Neural cell (in vitro differentiated cells): ENCODE measurements at regions not wholly inside any gene's neighbourhood (a gene's known extent, or its start where the extent isn't known, plus 50 kb on each side); places are given as distances from the start of the nearest gene placed in this dataset.

Experiments used
- H2AFZ ChIP-seq: fragments of 200-600, 300-800 bp; sonication (generic), shearing (Covaris generic); 2 replicates; pipeline ENCODE4 v1.6.0; 2014; ENCODE audit warnings: low read depth, mild to moderate bottlenecking, antibody characterized with exemption, low read length, moderate library complexity
- H3F3A ChIP-seq: fragments of 200-600 bp; shearing (Covaris generic); 2 replicates; pipeline ENCODE4 v1.6.1; 2016; ENCODE audit warnings: mild to moderate bottlenecking, moderate library complexity, mixed read lengths, antibody characterized with exemption, low read length; ENCODE audit not compliant: insufficient read depth, poor library complexity, severe bottlenecking
- H3K27ac ChIP-seq: fragments of 200-600, 300-800 bp; sonication (generic), shearing (Covaris generic); 2 replicates; pipeline ENCODE4 v1.5.1; 2014; ENCODE audit warnings: mild to moderate bottlenecking, low read length, moderate library complexity
- H3K27me3 ChIP-seq: fragments of 300-800, 200-600 bp; sonication (generic), shearing (Covaris generic); 2 replicates; pipeline ENCODE4 v1.6.0; 2014; ENCODE audit warnings: mild to moderate bottlenecking, low read depth, low read length, moderate library complexity; ENCODE audit not compliant: insufficient read depth
- H3K36me3 ChIP-seq: fragments of 300-800, 200-600 bp; sonication (generic), shearing (Covaris generic); 2 replicates; pipeline ENCODE4 v1.5.1; 2014; ENCODE audit warnings: mild to moderate bottlenecking, antibody characterized with exemption, low read length, moderate library complexity; ENCODE audit not compliant: insufficient read depth
- H3K4me2 ChIP-seq: fragments of 300-800, 200-600 bp; sonication (generic), shearing (Covaris generic); 2 replicates; pipeline ENCODE4 v1.6.0; 2014; ENCODE audit warnings: mild to moderate bottlenecking, low read length
- H3K4me3 ChIP-seq: fragments of 300-800, 200-600 bp; sonication (generic), shearing (Covaris generic); 2 replicates; pipeline ENCODE4 v1.5.1; 2014; ENCODE audit warnings: mild to moderate bottlenecking, low read length, moderate library complexity
- H3K79me2 ChIP-seq: fragments of 200-600 bp; shearing (Covaris generic); replicated peaks from 2 replicates; pipeline ENCODE4 v1.6.0; 2014; ENCODE audit warnings: mild to moderate bottlenecking, low read length, moderate library complexity; ENCODE audit not compliant: insufficient read depth
- H3K9ac ChIP-seq: fragments of 300-800, 200-600 bp; sonication (generic), shearing (Covaris generic); 2 replicates; pipeline ENCODE4 v1.6.1; 2016; ENCODE audit warnings: mild to moderate bottlenecking, low read length, mixed read lengths
- H3K9me2 ChIP-seq: fragments of 200-600 bp; shearing (Covaris generic); 2 replicates; pipeline ENCODE4 v1.6.1; 2016; ENCODE audit warnings: mild to moderate bottlenecking, low read length, mixed read lengths; ENCODE audit not compliant: insufficient read depth
- H3K9me3 ChIP-seq: fragments of 200-600, 300-800 bp; sonication (generic), shearing (Covaris generic); 2 replicates; pipeline ENCODE4 v1.6.1; 2016; ENCODE audit warnings: mild to moderate bottlenecking, mixed run types, low read length, moderate library complexity, mixed read lengths
- H4K20me1 ChIP-seq: fragments of 200-600 bp; shearing (Covaris generic); 2 replicates; pipeline ENCODE4 v1.6.1; 2016; ENCODE audit warnings: mild to moderate bottlenecking, mixed run types; ENCODE audit not compliant: insufficient read depth
- EP300 ChIP-seq: fragments of 450-650 bp; conservative IDR thresholded peaks from 2 replicates; pipeline ENCODE4 v1.6.1; 2014; ENCODE audit warnings: antibody characterized with exemption, mild to moderate bottlenecking, moderate library complexity; ENCODE audit not compliant: poor library complexity, severe bottlenecking
- EZH2 ChIP-seq: fragments of 200-600, 300-800 bp; shearing (Covaris generic), sonication (generic); IDR thresholded peaks from 2 replicates; pipeline ENCODE4 v1.6.1; 2014; ENCODE audit warnings: antibody characterized with exemption, low read length, borderline replicate concordance, mild to moderate bottlenecking; ENCODE audit not compliant: insufficient read depth, poor library complexity, severe bottlenecking
- MXI1 ChIP-seq: fragments of 450-650 bp; conservative IDR thresholded peaks from 2 replicates; pipeline ENCODE4 v1.6.1; 2014; ENCODE audit warnings: antibody characterized with exemption, mild to moderate bottlenecking; ENCODE audit not compliant: poor library complexity, severe bottlenecking
- POLR2AphosphoS5 ChIP-seq: IDR thresholded peaks from 2 replicates; pipeline ENCODE4 v1.6.1; 2012
- RAD21 ChIP-seq: fragments of 450-650 bp; conservative IDR thresholded peaks from 2 replicates; pipeline ENCODE4 v1.6.1; 2014; ENCODE audit warnings: antibody characterized with exemption, mild to moderate bottlenecking, moderate library complexity
- REST ChIP-seq: IDR thresholded peaks from 2 replicates; pipeline ENCODE4 v1.6.1; 2012; ENCODE audit warnings: borderline replicate concordance
- SMC3 ChIP-seq: fragments of 450-650 bp; conservative IDR thresholded peaks from 2 replicates; pipeline ENCODE4 v1.6.1; 2014; ENCODE audit warnings: antibody characterized with exemption, mild to moderate bottlenecking, moderate library complexity; ENCODE audit not compliant: poor library complexity
- TAF1 ChIP-seq: IDR thresholded peaks from 2 replicates; pipeline ENCODE4 v1.6.1; 2012; ENCODE audit warnings: low read depth
- TF ChIP-seq, protein P1 (sequence below): fragments of 450-650 bp; IDR thresholded peaks from 2 replicates; pipeline ENCODE4 v1.5.1; 2014; ENCODE audit warnings: antibody characterized with exemption, mild to moderate bottlenecking, moderate library complexity; ENCODE audit not compliant: poor library complexity, severe bottlenecking

DNA sequence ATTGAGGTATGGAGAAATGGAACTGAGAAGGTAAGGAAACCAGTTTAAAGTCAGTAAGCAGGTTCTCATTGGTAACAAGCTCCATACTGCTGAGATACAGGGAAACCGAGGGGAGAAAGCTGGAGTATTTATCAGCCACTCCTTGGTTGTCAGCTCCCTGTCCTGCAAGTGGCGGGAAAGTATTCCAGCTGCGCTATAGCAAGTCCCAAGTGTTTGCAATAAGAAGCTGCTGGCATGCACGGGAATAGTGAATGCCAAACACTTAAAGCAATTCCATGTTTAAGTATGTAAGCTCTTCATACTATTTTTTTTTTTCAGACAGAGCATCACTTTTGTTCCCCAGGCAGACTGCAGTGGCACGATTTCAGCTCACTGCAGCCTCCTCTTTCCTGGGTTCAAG, 1601.1 kb downstream of the SUCLG1 start:
- Histone ChIP-seq H3K36me3 (no peaks in the 10 kb centered on the region), H3K9me3 (no peaks in the 10 kb centered on the region), H3K4me3 (no peak overlapping the region), H3K9me2 (no peaks in the 10 kb centered on the region), H3K9ac (no peak overlapping the region), H4K20me1 (no peaks in the 10 kb centered on the region), H3K27ac (no peak overlapping the region), H3K4me2 (no peak overlapping the region), H3F3A (no peaks in the 10 kb centered on the region), H3K27me3 (no peaks in the 10 kb centered on the region), H3K79me2 (no peaks in the 10 kb centered on the region), H2AFZ (no peak overlapping the region)
- TF ChIP-seq, protein P1, sequence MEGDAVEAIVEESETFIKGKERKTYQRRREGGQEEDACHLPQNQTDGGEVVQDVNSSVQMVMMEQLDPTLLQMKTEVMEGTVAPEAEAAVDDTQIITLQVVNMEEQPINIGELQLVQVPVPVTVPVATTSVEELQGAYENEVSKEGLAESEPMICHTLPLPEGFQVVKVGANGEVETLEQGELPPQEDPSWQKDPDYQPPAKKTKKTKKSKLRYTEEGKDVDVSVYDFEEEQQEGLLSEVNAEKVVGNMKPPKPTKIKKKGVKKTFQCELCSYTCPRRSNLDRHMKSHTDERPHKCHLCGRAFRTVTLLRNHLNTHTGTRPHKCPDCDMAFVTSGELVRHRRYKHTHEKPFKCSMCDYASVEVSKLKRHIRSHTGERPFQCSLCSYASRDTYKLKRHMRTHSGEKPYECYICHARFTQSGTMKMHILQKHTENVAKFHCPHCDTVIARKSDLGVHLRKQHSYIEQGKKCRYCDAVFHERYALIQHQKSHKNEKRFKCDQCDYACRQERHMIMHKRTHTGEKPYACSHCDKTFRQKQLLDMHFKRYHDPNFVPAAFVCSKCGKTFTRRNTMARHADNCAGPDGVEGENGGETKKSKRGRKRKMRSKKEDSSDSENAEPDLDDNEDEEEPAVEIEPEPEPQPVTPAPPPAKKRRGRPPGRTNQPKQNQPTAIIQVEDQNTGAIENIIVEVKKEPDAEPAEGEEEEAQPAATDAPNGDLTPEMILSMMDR: no peak
- TF ChIP-seq MXI1 (no peak), TAF1 (no peak), SMC3 (no peak), REST (no peak), POLR2AphosphoS5 (no peak), EP300 (no peak), EZH2 (no peak), RAD21 (no peak)

GRCh38 chr2:82853299-82853698, 1605.8 kb downstream of the SUCLG1 start:
- no peak overlapping the region for H2AFZ ChIP-seq
- H3K27ac ChIP-seq: no peak overlapping the region
- no peak overlapping the region for H3K9ac ChIP-seq
- H3K9me2 ChIP-seq: no peaks in the 10 kb centered on the region
- H3K4me3 ChIP-seq: no peak overlapping the region
- H3K36me3 ChIP-seq: no peaks in the 10 kb centered on the region
- H3K79me2 ChIP-seq: no peaks in the 10 kb centered on the region
- H3F3A ChIP-seq: no peaks in the 10 kb centered on the region
- no peak overlapping the region for H3K4me2 ChIP-seq
- no peaks in the 10 kb centered on the region for H4K20me1 ChIP-seq
- no peak for TF ChIP-seq EP300
- TF ChIP-seq SMC3: no peak
- no peak for TF ChIP-seq POLR2AphosphoS5
- TF ChIP-seq TAF1: no peak
- TF ChIP-seq EZH2: no peak
- TF ChIP-seq RAD21: no peak
- TF ChIP-seq, protein P1: no peak
- no peak for TF ChIP-seq REST
- no peaks in the 10 kb centered on the region for H3K27me3 ChIP-seq
- H3K9me3 ChIP-seq: no peaks in the 10 kb centered on the region
